ENCODE measurements at regions not wholly inside any gene's neighbourhood (a gene's known extent, or its start where the extent isn't known, plus 50 kb on each side); places are given as distances from the start of the nearest gene placed in this dataset.

- TF ChIP-seq, protein P1, sequence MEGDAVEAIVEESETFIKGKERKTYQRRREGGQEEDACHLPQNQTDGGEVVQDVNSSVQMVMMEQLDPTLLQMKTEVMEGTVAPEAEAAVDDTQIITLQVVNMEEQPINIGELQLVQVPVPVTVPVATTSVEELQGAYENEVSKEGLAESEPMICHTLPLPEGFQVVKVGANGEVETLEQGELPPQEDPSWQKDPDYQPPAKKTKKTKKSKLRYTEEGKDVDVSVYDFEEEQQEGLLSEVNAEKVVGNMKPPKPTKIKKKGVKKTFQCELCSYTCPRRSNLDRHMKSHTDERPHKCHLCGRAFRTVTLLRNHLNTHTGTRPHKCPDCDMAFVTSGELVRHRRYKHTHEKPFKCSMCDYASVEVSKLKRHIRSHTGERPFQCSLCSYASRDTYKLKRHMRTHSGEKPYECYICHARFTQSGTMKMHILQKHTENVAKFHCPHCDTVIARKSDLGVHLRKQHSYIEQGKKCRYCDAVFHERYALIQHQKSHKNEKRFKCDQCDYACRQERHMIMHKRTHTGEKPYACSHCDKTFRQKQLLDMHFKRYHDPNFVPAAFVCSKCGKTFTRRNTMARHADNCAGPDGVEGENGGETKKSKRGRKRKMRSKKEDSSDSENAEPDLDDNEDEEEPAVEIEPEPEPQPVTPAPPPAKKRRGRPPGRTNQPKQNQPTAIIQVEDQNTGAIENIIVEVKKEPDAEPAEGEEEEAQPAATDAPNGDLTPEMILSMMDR (IDR thresholded peaks at IDR 0.05; ENCODE audit: borderline replicate concordance, insufficient read depth, low read depth, low read length), result no peak
- H3K4me3 ChIP-seq (ENCODE audit: low read depth, low read length), result no peak overlapping the region
Observed at GRCh38 chr1:188941986-188942385, 1535.7 kb downstream of the BRINP3 start.

DNA sequence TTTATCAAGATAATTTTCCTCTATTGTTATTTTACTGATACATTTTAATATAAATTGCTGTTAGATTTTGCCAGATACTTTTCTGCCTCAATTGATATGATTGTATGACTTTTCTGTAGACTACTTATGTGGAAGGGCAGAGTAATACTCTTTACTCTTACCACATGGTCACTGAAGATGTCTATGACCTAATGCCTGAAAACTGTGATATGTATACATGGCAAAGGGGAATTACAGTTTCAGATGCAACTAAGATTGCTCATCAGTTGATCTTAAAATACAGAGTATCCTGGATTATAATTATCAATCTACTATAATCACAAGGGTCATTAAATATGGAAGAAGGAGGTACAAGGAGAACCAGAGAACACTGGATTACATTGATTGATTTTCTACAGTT, 1528.0 kb downstream of the BRINP3 start:
- TF ChIP-seq, protein P1 (IDR thresholded peaks at IDR 0.05; ENCODE audit: borderline replicate concordance, insufficient read depth, low read depth, low read length), result no peak
- no peak overlapping the region for H3K4me3 ChIP-seq (ENCODE audit: low read depth, low read length)

DNA sequence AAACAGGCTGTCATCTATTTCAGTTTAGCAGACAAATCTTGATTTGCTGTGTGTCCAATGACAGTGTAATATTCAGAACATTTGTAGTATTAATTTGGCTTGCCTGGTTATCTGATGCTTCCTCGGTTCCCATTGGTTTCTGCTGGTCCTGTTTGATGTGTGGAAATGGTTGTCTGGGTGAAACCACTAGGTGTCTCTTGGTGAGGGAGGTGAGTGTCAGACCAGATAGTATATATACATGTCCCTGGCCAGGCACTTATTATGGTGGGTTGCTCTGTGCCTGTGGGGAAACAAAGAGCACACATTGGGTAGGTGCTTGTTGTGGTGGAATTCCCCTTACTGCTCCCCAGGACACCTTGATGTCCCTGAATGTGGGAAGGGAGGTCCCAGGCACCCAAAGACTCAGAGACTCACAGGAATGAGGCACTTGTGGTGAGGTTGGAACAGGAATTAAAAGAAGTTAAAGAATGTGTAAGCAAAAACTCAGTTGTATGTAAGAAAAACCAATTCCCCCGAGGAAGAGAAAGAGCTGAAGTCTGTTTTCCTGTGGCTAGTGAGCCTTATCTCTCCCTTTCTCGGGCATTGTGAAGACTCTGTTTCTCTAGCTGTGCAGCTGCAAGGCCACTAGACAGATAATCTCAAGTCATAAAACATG, 1519.1 kb downstream of the BRINP3 start:
- TF ChIP-seq, protein P1 (IDR thresholded peaks at IDR 0.05; ENCODE audit: borderline replicate concordance, insufficient read depth, low read depth, low read length), result no peak
- H3K4me3 ChIP-seq (ENCODE audit: low read depth, low read length), result no peak overlapping the region

- TF ChIP-seq, protein P1 (IDR thresholded peaks at IDR 0.05; ENCODE audit: borderline replicate concordance, insufficient read depth, low read depth, low read length), result no peak
- no peak overlapping the region for H3K4me3 ChIP-seq (ENCODE audit: low read depth, low read length)
Observed at GRCh38 chr1:188986745-188987417, 1490.8 kb downstream of the BRINP3 start.

DNA sequence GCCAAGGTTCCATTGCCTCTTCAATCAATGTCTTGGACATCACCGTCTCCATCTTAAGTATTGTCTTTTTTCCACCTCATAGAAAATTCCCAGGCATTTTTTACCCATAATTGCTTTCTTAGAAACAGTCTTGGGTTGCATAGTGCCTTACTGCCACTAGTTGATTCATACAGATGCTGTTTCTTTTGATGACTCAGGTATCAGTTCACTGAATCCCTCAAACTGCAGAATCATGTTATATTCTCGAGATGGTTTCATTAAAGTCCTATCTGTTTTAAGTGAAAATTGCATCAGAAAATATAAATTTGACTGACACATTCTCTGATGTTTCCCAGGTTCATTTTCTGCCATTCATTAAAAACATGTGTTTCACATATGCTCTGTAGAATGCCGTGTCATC, 1489.1 kb downstream of the BRINP3 start:
- TF ChIP-seq, protein P1 (IDR thresholded peaks at IDR 0.05; ENCODE audit: borderline replicate concordance, insufficient read depth, low read depth, low read length), result no peak
- no peak overlapping the region for H3K4me3 ChIP-seq (ENCODE audit: low read depth, low read length)

- TF ChIP-seq, protein P1 (IDR thresholded peaks at IDR 0.05; ENCODE audit: borderline replicate concordance, insufficient read depth, low read depth, low read length), result no peak
- no peak overlapping the region for H3K4me3 ChIP-seq (ENCODE audit: low read depth, low read length)
Observed at GRCh38 chr1:188991221-188991930, 1486.3 kb downstream of the BRINP3 start.

Data from GM12875 (cell line).